GM12873 (cell line): ENCODE measurements at regions not wholly inside any gene's neighbourhood (a gene's known extent, or its start where the extent isn't known, plus 50 kb on each side); places are given as distances from the start of the nearest gene placed in this dataset.

Experiments used
- TF ChIP-seq, protein P1 (sequence below): IDR thresholded peaks from 2 replicates; pipeline ENCODE4 v1.5.1; 2012; ENCODE audit warnings: low read depth, mild to moderate bottlenecking, moderate library complexity, low read length, control low read depth; ENCODE audit not compliant: insufficient read depth; ENCODE audit errors: missing control alignments

DNA sequence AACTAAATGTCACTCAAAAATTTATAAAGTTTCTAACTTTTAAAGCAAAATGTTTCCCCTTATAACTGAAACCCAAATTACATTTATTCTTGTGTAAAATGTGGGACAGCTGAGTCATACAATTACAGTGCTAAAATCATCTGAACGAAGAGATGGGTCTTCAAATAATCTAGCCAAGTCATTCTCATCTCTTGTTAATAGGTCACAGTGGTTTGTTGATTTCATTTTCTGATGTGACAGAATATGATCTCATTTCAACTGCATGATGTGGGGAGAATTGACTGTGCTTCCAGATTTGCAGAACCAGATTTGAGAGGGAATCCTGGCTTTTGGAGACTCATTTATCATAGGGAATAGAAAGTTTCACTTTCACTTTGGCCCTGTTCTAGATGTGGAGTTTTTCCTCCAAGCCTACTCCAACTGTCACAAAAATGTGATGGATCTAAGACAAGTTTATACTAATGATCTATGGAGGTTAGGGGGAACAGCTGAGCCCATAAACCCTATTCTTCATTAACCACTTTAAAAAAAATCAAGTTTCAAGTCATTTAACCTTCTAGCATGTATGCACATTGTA lies 685.0 kb downstream of the PDCD6IP start:
- TF ChIP-seq, protein P1, sequence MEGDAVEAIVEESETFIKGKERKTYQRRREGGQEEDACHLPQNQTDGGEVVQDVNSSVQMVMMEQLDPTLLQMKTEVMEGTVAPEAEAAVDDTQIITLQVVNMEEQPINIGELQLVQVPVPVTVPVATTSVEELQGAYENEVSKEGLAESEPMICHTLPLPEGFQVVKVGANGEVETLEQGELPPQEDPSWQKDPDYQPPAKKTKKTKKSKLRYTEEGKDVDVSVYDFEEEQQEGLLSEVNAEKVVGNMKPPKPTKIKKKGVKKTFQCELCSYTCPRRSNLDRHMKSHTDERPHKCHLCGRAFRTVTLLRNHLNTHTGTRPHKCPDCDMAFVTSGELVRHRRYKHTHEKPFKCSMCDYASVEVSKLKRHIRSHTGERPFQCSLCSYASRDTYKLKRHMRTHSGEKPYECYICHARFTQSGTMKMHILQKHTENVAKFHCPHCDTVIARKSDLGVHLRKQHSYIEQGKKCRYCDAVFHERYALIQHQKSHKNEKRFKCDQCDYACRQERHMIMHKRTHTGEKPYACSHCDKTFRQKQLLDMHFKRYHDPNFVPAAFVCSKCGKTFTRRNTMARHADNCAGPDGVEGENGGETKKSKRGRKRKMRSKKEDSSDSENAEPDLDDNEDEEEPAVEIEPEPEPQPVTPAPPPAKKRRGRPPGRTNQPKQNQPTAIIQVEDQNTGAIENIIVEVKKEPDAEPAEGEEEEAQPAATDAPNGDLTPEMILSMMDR, result no peak

DNA sequence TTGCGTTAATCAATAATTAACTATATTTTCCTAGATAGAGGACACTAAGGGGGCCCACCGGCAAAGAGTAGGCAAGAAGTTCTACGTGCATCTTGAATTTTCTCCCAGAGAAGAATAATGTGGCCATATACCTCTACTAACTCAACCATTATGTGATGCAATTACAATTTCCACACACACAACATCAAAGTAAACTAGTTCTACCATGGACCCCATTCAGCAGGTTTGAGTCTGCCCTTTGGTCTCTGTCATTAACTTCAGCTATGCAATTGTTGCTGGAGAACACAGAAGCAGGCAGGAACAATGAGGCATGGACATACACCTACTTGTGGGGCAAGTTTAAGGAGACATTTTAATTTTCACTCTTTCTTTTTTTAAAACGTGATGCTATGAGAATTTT lies 705.9 kb downstream of the PDCD6IP start:
- TF ChIP-seq, protein P1, result no peak

DNA sequence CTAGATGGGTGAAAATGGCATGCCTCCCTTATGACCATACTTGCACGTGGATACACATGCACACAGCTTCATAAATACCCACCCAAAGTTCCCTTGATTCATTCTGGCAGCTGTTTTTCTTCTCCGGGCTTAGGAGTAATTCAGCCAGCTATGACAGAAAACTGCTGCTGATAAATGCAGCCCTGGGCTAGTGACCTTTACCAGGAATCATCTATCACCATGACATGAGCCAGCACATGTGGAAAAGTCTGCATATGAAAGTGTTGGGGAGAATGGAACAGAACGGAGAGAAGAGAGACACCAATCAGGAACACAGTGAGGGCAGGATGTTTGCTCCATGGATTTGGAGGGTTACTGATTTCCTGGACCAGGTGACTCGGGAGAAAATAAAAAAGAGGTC lies 706.3 kb downstream of the PDCD6IP start:
- TF ChIP-seq, protein P1, result no peak

DNA sequence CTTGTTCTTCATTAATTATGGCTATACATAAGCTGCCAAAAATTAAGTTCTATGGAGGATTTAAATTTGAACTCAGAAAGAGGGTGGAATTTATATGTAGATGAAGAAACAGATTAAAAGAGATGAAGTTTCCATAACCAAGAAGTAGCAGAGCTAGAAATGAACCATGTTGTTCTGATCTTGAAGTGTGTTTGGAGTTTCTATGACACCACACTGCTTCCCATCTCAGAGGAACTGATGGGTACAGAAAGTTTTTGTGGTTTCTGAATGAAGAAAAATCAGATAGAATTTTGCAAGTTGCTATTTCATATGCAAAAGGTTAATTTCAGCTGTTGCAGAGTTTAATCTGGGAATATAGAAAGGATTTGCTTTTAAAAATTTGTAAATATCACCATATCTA lies 710.3 kb downstream of the PDCD6IP start:
- TF ChIP-seq, protein P1, result no peak

DNA sequence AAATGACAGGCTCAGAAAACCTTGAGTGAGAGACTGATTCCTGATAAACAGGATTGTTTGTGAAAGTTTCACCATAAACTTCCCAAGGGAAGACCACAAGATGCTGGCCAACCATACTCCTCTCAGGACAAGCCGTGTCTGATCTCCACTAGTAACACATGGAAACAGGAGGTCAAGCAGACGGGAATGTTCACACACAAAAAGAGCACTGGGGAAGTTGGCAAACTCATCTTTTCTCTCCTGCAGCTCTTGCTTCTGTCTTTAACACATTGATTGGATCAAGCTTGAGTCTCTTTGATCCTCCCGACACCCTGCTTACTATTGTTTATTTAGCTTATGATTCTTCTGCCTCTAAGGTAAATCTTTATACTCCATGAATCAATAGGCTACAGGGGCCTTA lies 713.5 kb downstream of the PDCD6IP start:
- TF ChIP-seq, protein P1, result no peak

DNA sequence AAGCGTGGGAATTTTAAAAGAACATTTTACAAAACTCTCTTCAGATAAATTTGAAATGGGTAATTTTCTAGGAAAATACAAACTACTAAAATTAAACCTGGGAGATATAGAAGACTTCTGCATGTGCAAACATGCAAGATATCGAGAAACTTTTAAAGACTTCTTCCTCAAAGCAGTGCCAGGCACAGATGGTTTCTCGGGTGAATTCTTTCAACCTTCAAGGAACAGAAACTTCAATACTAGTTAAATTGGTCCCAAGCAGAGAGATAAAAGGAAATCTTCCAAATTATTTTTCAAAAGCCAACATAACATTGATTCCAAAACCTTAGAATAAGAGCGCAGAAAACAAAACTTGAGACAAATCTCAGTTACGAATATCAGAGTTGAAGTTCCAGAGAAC lies 732.7 kb downstream of the PDCD6IP start:
- TF ChIP-seq, protein P1, result no peak

DNA sequence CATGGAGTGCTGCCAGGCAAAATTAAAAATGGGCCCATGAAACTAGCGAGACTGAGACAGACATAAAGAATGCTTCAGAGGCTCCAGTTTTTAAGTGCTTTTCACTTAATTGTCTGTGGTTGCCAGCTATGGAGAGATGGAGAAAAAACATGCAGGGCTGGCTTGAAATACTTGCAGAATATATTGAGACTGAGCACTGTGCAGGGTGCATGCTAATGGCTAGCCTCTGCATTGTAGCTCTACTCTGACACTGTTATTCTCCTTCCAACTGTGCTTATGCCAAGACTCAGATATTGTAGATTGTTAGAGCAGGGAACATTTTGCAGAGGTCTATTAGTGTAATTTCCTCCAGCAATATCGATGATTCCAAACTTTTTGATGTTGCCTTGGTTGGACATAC lies 735.0 kb downstream of the PDCD6IP start:
- TF ChIP-seq, protein P1, result no peak

DNA sequence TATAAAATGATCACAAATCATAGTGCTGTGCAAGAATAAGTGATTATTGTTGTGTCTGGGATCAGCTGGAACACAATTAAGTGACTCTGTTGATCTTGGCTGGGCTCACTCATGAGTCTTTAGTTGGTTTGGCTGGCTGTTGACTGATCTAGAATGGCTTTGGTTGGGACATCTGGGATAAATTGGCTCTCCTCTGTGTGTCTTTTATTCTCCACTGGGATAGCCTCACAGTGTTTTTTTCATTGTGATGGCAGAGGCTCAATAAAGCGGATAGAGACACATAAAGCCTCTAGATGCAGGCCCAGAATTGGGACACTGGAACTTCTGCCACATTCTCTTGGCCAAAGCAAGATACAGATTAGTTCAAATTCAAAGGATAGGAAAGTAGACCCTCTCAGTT lies 735.6 kb downstream of the PDCD6IP start:
- TF ChIP-seq, protein P1, result no peak
